Trophoblast cell (in vitro differentiated cells and primary cell): ENCODE measurements at regions not wholly inside any gene's neighbourhood (a gene's known extent, or its start where the extent isn't known, plus 50 kb on each side); places are given as distances from the start of the nearest gene placed in this dataset.

Source experiments
- DNase-seq, 2 donors: peaks; one replicate each; pipeline ENCODE4 v3.0.0-alpha.2; 2016
- H2AFZ ChIP-seq: 2 replicates; pipeline ENCODE4 v1.6.1; 2013; ENCODE audit warnings: low read length, moderate library complexity, mild to moderate bottlenecking; ENCODE audit not compliant: insufficient read depth, poor library complexity
- H2AK5ac ChIP-seq: 2 replicates; pipeline ENCODE4 v1.6.1; 2013; ENCODE audit warnings: mild to moderate bottlenecking, low read length
- H2BK120ac ChIP-seq: 2 replicates; pipeline ENCODE4 v1.6.1; 2013; ENCODE audit warnings: low read length, mild to moderate bottlenecking, moderate library complexity; ENCODE audit not compliant: insufficient read depth, poor library complexity
- H2BK12ac ChIP-seq: 2 replicates; pipeline ENCODE4 v1.6.1; 2013; ENCODE audit warnings: mild to moderate bottlenecking, low read length, moderate library complexity
- H2BK5ac ChIP-seq: 2 replicates; pipeline ENCODE4 v1.6.1; 2013; ENCODE audit warnings: low read length, low read depth, moderate library complexity, mild to moderate bottlenecking; ENCODE audit not compliant: poor library complexity
- H3K14ac ChIP-seq: 2 replicates; pipeline ENCODE4 v1.6.1; 2013; ENCODE audit warnings: mild to moderate bottlenecking, low read length
- H3K18ac ChIP-seq: 2 replicates; pipeline ENCODE4 v1.6.1; 2013; ENCODE audit warnings: mild to moderate bottlenecking, low read length
- H3K23ac ChIP-seq: 2 replicates; pipeline ENCODE4 v1.6.1; 2013; ENCODE audit warnings: low read length
- H3K27ac ChIP-seq: 2 replicates; pipeline ENCODE4 v1.5.1; 2013; ENCODE audit warnings: low read depth, mild to moderate bottlenecking, inconsistent platforms, low read length, moderate library complexity
- H3K27me3 ChIP-seq: 2 replicates; pipeline ENCODE4 v1.6.1; 2013; ENCODE audit warnings: inconsistent platforms, mild to moderate bottlenecking, low read length, moderate library complexity; ENCODE audit not compliant: insufficient read depth
- H3K36me3 ChIP-seq, 2 experiments: 1 replicate in 1 of 2; 2 replicates in 1 of 2; pipeline ENCODE4 v1.6.1; 2013; ENCODE audit warnings: low read length in 2 of 2, mild to moderate bottlenecking in 2 of 2, moderate library complexity in 1 of 2; ENCODE audit not compliant: insufficient read depth in 2 of 2, control insufficient read depth in 1 of 2
- H3K4ac ChIP-seq: 2 replicates; pipeline ENCODE4 v1.6.1; 2013; ENCODE audit warnings: low read depth, mild to moderate bottlenecking, low read length, moderate library complexity
- H3K4me1 ChIP-seq, 2 experiments: 1 replicate in 1 of 2; 2 replicates in 1 of 2; pipeline ENCODE4 v1.6.1; 2013; ENCODE audit warnings: low read length in 2 of 2, mild to moderate bottlenecking in 2 of 2, moderate library complexity in 1 of 2; ENCODE audit not compliant: insufficient read depth in 2 of 2, control insufficient read depth in 1 of 2
- H3K4me2 ChIP-seq: 2 replicates; pipeline ENCODE4 v1.6.1; 2013; ENCODE audit warnings: inconsistent platforms, mild to moderate bottlenecking, low read length, moderate library complexity
- H3K4me3 ChIP-seq: 2 replicates; pipeline ENCODE4 v1.5.1; 2013; ENCODE audit warnings: mild to moderate bottlenecking, low read depth, low read length, inconsistent platforms
- H3K79me1 ChIP-seq: one replicate; pipeline ENCODE4 v1.6.1; 2013; ENCODE audit warnings: low read length
- H3K79me2 ChIP-seq: 2 replicates; pipeline ENCODE4 v1.6.1; 2013; ENCODE audit warnings: low read length, mild to moderate bottlenecking; ENCODE audit not compliant: control insufficient read depth, insufficient read depth, poor library complexity
- H3K9ac ChIP-seq: 2 replicates; pipeline ENCODE4 v1.6.1; 2013; ENCODE audit warnings: mild to moderate bottlenecking, low read length
- H3K9me3 ChIP-seq: 2 replicates; pipeline ENCODE4 v1.6.1; 2013; ENCODE audit warnings: low read depth, mild to moderate bottlenecking, control low read depth, inconsistent platforms, low read length; ENCODE audit not compliant: insufficient read depth
- H4K12ac ChIP-seq: 2 replicates; pipeline ENCODE4 v1.6.1; 2013; ENCODE audit warnings: low read depth, mild to moderate bottlenecking, low read length, moderate library complexity
- H4K8ac ChIP-seq: 2 replicates; pipeline ENCODE4 v1.6.1; 2013; ENCODE audit warnings: low read depth, mild to moderate bottlenecking, low read length, moderate library complexity
- H4K91ac ChIP-seq: one replicate; pipeline ENCODE4 v1.6.1; 2013; ENCODE audit warnings: low read depth, mild to moderate bottlenecking, low read length, moderate library complexity
- WGBS: extraction: QIAGEN DNeasy Blood & Tissue Kit; methylation state at CpG from one replicate; pipeline ENCODE4 v1.1.7; 2013; ENCODE audit warnings: missing lambda C conversion rate; ENCODE audit not compliant: insufficient read length, insufficient coverage; ENCODE audit errors: extremely low coverage; 5-methylcytosine and 5-hydroxymethylcytosine counted together

- Histone ChIP-seq H2AK5ac (no peak overlapping the region), H3K4ac (no peak overlapping the region), H4K12ac (no peak overlapping the region), H3K27ac (no peak overlapping the region), H3K9me3 (no peaks in the 10 kb centered on the region), H3K27me3 (no peaks in the 10 kb centered on the region), H3K4me3 (no peak overlapping the region), H2BK5ac (no peak overlapping the region), H3K9ac (no peak overlapping the region), H3K4me1 (no peaks in the 10 kb centered on the region), H2BK120ac (no peak overlapping the region), H2AFZ (no peak overlapping the region), H3K79me2 (no peaks in the 10 kb centered on the region), H4K8ac (no peak overlapping the region), H4K91ac (no peak overlapping the region), H3K4me2 (no peak overlapping the region), H3K79me1 (no peaks in the 10 kb centered on the region), H2BK12ac (no peak overlapping the region), H3K18ac (no peak overlapping the region), H3K23ac (no peak overlapping the region), H3K36me3 (no peaks in the 10 kb centered on the region), H3K14ac (no peak overlapping the region)
- DNase-seq: peak in 1 of 2 donors; percentile 19
These were observed 212.0 kb upstream of the ALCAM start for GRCh38 chr3:105154692-105155091.

DNA sequence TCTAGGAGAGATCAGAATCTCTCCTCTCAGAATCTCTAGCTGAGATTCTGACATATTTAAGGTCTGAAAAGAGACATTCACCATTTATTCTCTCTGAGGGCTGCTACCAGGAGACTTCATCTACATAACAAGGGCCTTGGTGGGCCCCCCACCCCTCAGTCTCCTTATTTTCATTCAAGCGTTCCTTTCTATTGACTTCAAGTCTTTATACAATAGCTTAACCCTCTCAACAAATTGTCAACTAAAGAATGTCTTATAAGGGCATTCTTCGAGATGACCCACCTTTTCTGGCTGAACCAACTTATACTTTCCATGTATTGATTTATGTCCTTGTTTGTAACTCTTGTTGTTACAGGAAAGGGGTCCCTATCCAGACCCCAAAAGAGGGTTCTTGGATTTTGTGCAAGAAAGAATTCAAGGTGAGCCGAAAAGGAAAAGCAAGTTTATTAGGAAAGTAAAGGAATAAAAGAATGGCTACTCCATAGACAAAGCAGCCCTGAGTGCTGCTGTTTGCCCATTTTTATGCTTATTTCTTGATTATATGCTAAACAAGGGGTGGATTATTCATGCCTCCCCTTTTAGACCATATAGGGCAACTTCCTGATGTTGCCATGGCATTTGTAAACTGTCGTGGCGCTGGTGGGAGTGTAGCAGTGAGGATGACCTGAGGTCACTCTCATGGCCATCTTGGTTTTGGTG lies 209.5 kb upstream of the ALCAM start:
- Histone ChIP-seq H2BK12ac (no peak overlapping the region), H2BK120ac (no peak overlapping the region), H4K91ac (no peak overlapping the region), H3K27me3 (no peaks in the 10 kb centered on the region), H3K79me2 (no peaks in the 10 kb centered on the region), H3K27ac (no peak overlapping the region), H3K23ac (no peak overlapping the region), H3K4me3 (no peak overlapping the region), H4K12ac (no peak overlapping the region), H2AK5ac (no peak overlapping the region), H3K4me2 (no peak overlapping the region), H3K14ac (no peak overlapping the region), H3K9me3 (no peaks in the 10 kb centered on the region), H3K4me1 (no peaks in the 10 kb centered on the region), H3K18ac (no peak overlapping the region), H2AFZ (no peak overlapping the region), H2BK5ac (no peak overlapping the region), H3K36me3 (no peaks in the 10 kb centered on the region), H3K9ac (no peak overlapping the region), H3K79me1 (no peaks in the 10 kb centered on the region), H3K4ac (no peak overlapping the region), H4K8ac (no peak overlapping the region)
- no CpG with 5 or more reads among the region's 5 CpGs for WGBS
- DNase-seq: no peak

- no CpG with 5 or more reads among the region's 3 CpGs for WGBS
- Histone ChIP-seq H3K14ac (no peak overlapping the region), H3K4me3 (no peak overlapping the region), H3K9ac (no peak overlapping the region), H2AFZ (no peak overlapping the region), H3K27me3 (no peaks in the 10 kb centered on the region), H3K79me1 (no peaks in the 10 kb centered on the region), H4K91ac (no peak overlapping the region), H3K9me3 (no peaks in the 10 kb centered on the region), H3K18ac (no peak overlapping the region), H2BK12ac (no peak overlapping the region), H3K23ac (no peak overlapping the region), H3K79me2 (no peaks in the 10 kb centered on the region), H3K4me1 (no peaks in the 10 kb centered on the region), H3K4ac (no peak overlapping the region), H2BK120ac (no peak overlapping the region), H3K36me3 (no peaks in the 10 kb centered on the region), H3K4me2 (no peak overlapping the region), H2AK5ac (no peak overlapping the region), H3K27ac (no peak overlapping the region), H4K8ac (no peak overlapping the region), H4K12ac (no peak overlapping the region), H2BK5ac (no peak overlapping the region)
- peak in 1 of 2 donors; percentile 6 for DNase-seq
These were observed 209.0 kb upstream of the ALCAM start for GRCh38 chr3:105157766-105158085.

DNA sequence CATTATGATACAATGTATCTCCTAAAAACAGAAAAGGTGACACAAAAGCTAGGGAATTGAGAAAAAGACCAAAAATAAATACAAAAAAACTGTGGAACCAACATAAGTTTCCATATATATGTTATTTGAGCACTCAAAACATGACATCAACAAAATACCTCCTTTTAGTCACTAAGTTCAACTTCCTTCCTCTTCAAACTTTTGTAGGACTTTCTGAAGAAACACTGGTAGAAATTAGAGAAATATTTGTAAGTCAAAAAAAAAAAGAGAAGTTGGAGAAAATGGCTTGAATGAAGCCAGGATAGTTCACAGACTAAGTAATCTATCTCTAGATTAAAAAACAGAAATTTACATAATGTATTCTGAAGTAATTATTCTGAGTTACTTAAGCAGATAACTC lies 208.4 kb upstream of the ALCAM start:
- Histone ChIP-seq H2BK120ac (no peak overlapping the region), H3K27ac (no peak overlapping the region), H3K9ac (no peak overlapping the region), H2BK12ac (no peak overlapping the region), H3K79me1 (no peaks in the 10 kb centered on the region), H3K36me3 (no peaks in the 10 kb centered on the region), H3K4ac (no peak overlapping the region), H3K4me1 (no peaks in the 10 kb centered on the region), H3K4me3 (no peak overlapping the region), H3K14ac (no peak overlapping the region), H4K8ac (no peak overlapping the region), H2BK5ac (no peak overlapping the region), H4K91ac (no peak overlapping the region), H3K9me3 (no peaks in the 10 kb centered on the region), H3K18ac (no peak overlapping the region), H3K4me2 (no peak overlapping the region), H4K12ac (no peak overlapping the region), H2AK5ac (no peak overlapping the region), H3K79me2 (no peaks in the 10 kb centered on the region), H3K23ac (no peak overlapping the region), H3K27me3 (no peaks in the 10 kb centered on the region), H2AFZ (no peak overlapping the region)
- no peak for DNase-seq
